GM23338 (cell line): ENCODE measurements at regions not wholly inside any gene's neighbourhood (a gene's known extent, or its start where the extent isn't known, plus 50 kb on each side); places are given as distances from the start of the nearest gene placed in this dataset.

ENCODE experiments used
- ETS1 ChIP-seq: IDR thresholded peaks from 2 replicates; pipeline ENCODE4 v1.6.1; 2016; ENCODE audit warnings: antibody characterized with exemption
- EZH2 ChIP-seq: fragments of 200-600 bp; sonication (generic); IDR thresholded peaks from one replicate; pipeline ENCODE4 v1.8.0; 2017; ENCODE audit warnings: antibody characterized with exemption, mild to moderate bottlenecking, low read depth; ENCODE audit not compliant: unreplicated experiment
- EZH2phosphoT487 ChIP-seq: fragments of 200-600 bp; sonication (generic); IDR thresholded peaks from one replicate; pipeline ENCODE4 v1.8.1; 2018; ENCODE audit warnings: antibody characterized with exemption; ENCODE audit not compliant: unreplicated experiment
- NANOG ChIP-seq: IDR thresholded peaks from 2 replicates; pipeline ENCODE4 v1.6.1; 2016; ENCODE audit warnings: antibody characterized with exemption, borderline replicate concordance
- POLR2AphosphoS5 ChIP-seq: IDR thresholded peaks from 2 replicates; pipeline ENCODE4 v1.6.1; 2016; ENCODE audit warnings: antibody characterized with exemption, low read depth
- REST ChIP-seq: IDR thresholded peaks from one replicate; pipeline ENCODE4 v1.6.1; 2018; ENCODE audit warnings: antibody characterized with exemption; ENCODE audit not compliant: unreplicated experiment
- STAT1 ChIP-seq: IDR thresholded peaks from one replicate; pipeline ENCODE4 v1.6.1; 2016; ENCODE audit warnings: antibody characterized with exemption; ENCODE audit not compliant: unreplicated experiment
- TF ChIP-seq, protein P1 (sequence below), 2 experiments: fragments of 200-600 bp in 1 of 2; sonication (generic) in 1 of 2; conservative IDR thresholded peaks; 2 replicates each; pipeline versions ENCODE4 v1.5.1 to v1.6.1; 2016 to 2017; ENCODE audit warnings: antibody characterized with exemption in 2 of 2, low read depth in 2 of 2, mild to moderate bottlenecking in 2 of 2, moderate library complexity in 1 of 2
- TF ChIP-seq, protein P2 (sequence below): fragments of 250-450 bp; sonication (Bioruptor Pico); IDR thresholded peaks from 2 replicates; pipeline ENCODE4 v1.5.0; 2020; ENCODE audit warnings: mild to moderate bottlenecking, moderate library complexity

DNA sequence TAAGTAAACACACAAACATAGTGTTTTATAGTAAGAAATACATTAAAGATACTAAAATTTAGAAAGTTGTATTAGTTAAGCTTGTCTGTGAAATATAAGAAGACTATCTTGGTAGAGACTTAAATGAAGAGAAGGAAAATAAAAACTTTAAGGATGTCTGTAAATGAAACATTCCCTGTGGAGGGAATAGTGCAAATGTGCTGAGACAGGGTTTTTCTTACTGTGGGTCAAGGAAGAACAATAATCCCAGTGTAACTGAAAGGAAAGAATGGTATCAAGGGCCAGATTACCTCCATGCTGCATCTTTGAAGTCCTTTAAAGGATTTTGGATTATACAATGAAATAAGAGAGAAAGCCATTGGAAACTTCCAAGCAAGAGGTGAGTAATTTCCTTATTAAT, 547.5 kb upstream of the PCDH15 start:
- no peak for TF ChIP-seq EZH2
- TF ChIP-seq, protein P1, sequence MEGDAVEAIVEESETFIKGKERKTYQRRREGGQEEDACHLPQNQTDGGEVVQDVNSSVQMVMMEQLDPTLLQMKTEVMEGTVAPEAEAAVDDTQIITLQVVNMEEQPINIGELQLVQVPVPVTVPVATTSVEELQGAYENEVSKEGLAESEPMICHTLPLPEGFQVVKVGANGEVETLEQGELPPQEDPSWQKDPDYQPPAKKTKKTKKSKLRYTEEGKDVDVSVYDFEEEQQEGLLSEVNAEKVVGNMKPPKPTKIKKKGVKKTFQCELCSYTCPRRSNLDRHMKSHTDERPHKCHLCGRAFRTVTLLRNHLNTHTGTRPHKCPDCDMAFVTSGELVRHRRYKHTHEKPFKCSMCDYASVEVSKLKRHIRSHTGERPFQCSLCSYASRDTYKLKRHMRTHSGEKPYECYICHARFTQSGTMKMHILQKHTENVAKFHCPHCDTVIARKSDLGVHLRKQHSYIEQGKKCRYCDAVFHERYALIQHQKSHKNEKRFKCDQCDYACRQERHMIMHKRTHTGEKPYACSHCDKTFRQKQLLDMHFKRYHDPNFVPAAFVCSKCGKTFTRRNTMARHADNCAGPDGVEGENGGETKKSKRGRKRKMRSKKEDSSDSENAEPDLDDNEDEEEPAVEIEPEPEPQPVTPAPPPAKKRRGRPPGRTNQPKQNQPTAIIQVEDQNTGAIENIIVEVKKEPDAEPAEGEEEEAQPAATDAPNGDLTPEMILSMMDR (conservative IDR thresholded peaks at IDR 0.05; ENCODE audit: low read depth in 2 of 2) = no peak
- no peak for TF ChIP-seq EZH2phosphoT487
- TF ChIP-seq REST = no peak
- no peak for TF ChIP-seq POLR2AphosphoS5
- TF ChIP-seq ETS1 = no peak
- TF ChIP-seq STAT1 = no peak
- TF ChIP-seq NANOG = no peak
- TF ChIP-seq, protein P2, sequence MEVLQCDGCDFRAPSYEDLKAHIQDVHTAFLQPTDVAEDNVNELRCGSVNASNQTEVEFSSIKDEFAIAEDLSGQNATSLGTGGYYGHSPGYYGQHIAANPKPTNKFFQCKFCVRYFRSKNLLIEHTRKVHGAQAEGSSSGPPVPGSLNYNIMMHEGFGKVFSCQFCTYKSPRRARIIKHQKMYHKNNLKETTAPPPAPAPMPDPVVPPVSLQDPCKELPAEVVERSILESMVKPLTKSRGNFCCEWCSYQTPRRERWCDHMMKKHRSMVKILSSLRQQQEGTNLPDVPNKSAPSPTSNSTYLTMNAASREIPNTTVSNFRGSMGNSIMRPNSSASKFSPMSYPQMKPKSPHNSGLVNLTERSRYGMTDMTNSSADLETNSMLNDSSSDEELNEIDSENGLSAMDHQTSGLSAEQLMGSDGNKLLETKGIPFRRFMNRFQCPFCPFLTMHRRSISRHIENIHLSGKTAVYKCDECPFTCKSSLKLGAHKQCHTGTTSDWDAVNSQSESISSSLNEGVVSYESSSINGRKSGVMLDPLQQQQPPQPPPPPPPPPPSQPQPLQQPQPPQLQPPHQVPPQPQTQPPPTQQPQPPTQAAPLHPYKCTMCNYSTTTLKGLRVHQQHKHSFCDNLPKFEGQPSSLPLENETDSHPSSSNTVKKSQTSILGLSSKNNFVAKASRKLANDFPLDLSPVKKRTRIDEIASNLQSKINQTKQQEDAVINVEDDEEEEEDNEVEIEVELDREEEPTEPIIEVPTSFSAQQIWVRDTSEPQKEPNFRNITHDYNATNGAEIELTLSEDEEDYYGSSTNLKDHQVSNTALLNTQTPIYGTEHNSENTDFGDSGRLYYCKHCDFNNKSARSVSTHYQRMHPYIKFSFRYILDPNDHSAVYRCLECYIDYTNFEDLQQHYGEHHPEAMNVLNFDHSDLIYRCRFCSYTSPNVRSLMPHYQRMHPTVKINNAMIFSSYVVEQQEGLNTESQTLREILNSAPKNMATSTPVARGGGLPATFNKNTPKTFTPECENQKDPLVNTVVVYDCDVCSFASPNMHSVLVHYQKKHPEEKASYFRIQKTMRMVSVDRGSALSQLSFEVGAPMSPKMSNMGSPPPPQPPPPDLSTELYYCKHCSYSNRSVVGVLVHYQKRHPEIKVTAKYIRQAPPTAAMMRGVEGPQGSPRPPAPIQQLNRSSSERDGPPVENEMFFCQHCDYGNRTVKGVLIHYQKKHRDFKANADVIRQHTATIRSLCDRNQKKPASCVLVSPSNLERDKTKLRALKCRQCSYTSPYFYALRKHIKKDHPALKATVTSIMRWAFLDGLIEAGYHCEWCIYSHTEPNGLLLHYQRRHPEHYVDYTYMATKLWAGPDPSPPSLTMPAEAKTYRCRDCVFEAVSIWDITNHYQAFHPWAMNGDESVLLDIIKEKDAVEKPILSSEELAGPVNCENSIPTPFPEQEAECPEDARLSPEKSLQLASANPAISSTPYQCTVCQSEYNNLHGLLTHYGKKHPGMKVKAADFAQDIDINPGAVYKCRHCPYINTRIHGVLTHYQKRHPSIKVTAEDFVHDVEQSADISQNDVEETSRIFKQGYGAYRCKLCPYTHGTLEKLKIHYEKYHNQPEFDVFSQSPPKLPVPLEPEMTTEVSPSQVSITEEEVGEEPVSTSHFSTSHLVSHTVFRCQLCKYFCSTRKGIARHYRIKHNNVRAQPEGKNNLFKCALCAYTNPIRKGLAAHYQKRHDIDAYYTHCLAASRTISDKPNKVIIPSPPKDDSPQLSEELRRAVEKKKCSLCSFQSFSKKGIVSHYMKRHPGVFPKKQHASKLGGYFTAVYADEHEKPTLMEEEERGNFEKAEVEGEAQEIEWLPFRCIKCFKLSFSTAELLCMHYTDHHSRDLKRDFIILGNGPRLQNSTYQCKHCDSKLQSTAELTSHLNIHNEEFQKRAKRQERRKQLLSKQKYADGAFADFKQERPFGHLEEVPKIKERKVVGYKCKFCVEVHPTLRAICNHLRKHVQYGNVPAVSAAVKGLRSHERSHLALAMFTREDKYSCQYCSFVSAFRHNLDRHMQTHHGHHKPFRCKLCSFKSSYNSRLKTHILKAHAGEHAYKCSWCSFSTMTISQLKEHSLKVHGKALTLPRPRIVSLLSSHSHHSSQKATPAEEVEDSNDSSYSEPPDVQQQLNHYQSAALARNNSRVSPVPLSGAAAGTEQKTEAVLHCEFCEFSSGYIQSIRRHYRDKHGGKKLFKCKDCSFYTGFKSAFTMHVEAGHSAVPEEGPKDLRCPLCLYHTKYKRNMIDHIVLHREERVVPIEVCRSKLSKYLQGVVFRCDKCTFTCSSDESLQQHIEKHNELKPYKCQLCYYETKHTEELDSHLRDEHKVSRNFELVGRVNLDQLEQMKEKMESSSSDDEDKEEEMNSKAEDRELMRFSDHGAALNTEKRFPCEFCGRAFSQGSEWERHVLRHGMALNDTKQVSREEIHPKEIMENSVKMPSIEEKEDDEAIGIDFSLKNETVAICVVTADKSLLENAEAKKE = no peak
